ENCODE measurements at regions not wholly inside any gene's neighbourhood (a gene's known extent, or its start where the extent isn't known, plus 50 kb on each side); places are given as distances from the start of the nearest gene placed in this dataset.
"Not testable (repeated sequence)": the region's sequence is repeated elsewhere in the genome, so short reads cannot be mapped to it uniquely, and the experiment has no call there.

GRCh38 chr3:70466096-70466495 lies 153.7 kb upstream of the MDFIC2 start:
- ATAC-seq (no peak), DNase-seq (no peak)
- H3K9me3 ChIP-seq: no peaks in the 10 kb centered on the region
- H3K4me3 ChIP-seq: no peak overlapping the region
- H3K4me1 ChIP-seq: no peaks in the 10 kb centered on the region
- H3K27me3 ChIP-seq: no peaks in the 10 kb centered on the region
- intact Hi-C loops (cut with DNase I; ENCODE audit: low total_unique reads) (no loop called here), in situ Hi-C loops (cut with MboI; ENCODE audit: low sequenced_read_pairs in 4 of 4) (no loop called here)
- H3K36me3 ChIP-seq: no peaks in the 10 kb centered on the region
- H3K27ac ChIP-seq: no peak overlapping the region
- TF ChIP-seq POLR2A (IDR thresholded peaks at IDR 0.05) (no peak), CTCF (IDR thresholded peaks at IDR 0.05 in 4 of 5, conservative IDR thresholded peaks at IDR 0.05 in 1 of 5) (no peak)

- H3K27ac ChIP-seq: no peak overlapping the region
- no peak for ATAC-seq
- no peak for TF ChIP-seq CTCF (IDR thresholded peaks at IDR 0.05 in 4 of 5, conservative IDR thresholded peaks at IDR 0.05 in 1 of 5)
- no peak for TF ChIP-seq POLR2A (IDR thresholded peaks at IDR 0.05)
- in situ Hi-C loops (cut with MboI; ENCODE audit: low sequenced_read_pairs in 4 of 4): no loop called here
- H3K4me3 ChIP-seq: no peak overlapping the region
- no peaks in the 10 kb centered on the region for H3K36me3 ChIP-seq
- H3K9me3 ChIP-seq: no peaks in the 10 kb centered on the region
- H3K27me3 ChIP-seq: no peaks in the 10 kb centered on the region
- DNase-seq: no peak
- no peaks in the 10 kb centered on the region for H3K4me1 ChIP-seq
- intact Hi-C loops (cut with DNase I; ENCODE audit: low total_unique reads): no loop called here
Observed at GRCh38 chr3:70464876-70465275, 152.4 kb upstream of the MDFIC2 start.

- H3K9me3 ChIP-seq: no peaks in the 10 kb centered on the region
- no peak for TF ChIP-seq POLR2A (IDR thresholded peaks at IDR 0.05)
- TF ChIP-seq CTCF (IDR thresholded peaks at IDR 0.05 in 4 of 5, conservative IDR thresholded peaks at IDR 0.05 in 1 of 5): no peak
- H3K27ac ChIP-seq: no peak overlapping the region
- DNase-seq: no peak
- H3K36me3 ChIP-seq: no peaks in the 10 kb centered on the region
- H3K27me3 ChIP-seq: no peaks in the 10 kb centered on the region
- intact Hi-C loops (cut with DNase I; ENCODE audit: low total_unique reads) (no loop called here), in situ Hi-C loops (cut with MboI; ENCODE audit: low sequenced_read_pairs in 4 of 4) (no loop called here)
- no peak for ATAC-seq
- H3K4me3 ChIP-seq: no peak overlapping the region
- H3K4me1 ChIP-seq: no peaks in the 10 kb centered on the region
Observed at GRCh38 chr3:70464465-70464864, 152.0 kb upstream of the MDFIC2 start.

GRCh38 chr3:70450220-70450619 lies 137.8 kb upstream of the MDFIC2 start:
- H3K27ac ChIP-seq; in situ Hi-C loops (cut with MboI; ENCODE audit: low sequenced_read_pairs in 4 of 4); H3K4me3 ChIP-seq; DNase-seq; H3K27me3 ChIP-seq; ATAC-seq; H3K9me3 ChIP-seq; intact Hi-C loops (cut with DNase I; ENCODE audit: low total_unique reads); H3K4me1 ChIP-seq; H3K36me3 ChIP-seq: not testable (repeated sequence)

GRCh38 chr3:70435422-70435821 lies 123.0 kb upstream of the MDFIC2 start:
- intact Hi-C loops (cut with DNase I; ENCODE audit: low total_unique reads); H3K27ac ChIP-seq; H3K36me3 ChIP-seq; H3K4me1 ChIP-seq; H3K27me3 ChIP-seq; ATAC-seq; H3K9me3 ChIP-seq; DNase-seq; H3K4me3 ChIP-seq; in situ Hi-C loops (cut with MboI; ENCODE audit: low sequenced_read_pairs in 4 of 4): not testable (repeated sequence)

- Histone ChIP-seq H3K4me3 (no peak overlapping the region), H3K27me3 (no peaks in the 10 kb centered on the region), H3K9me3 (no peaks in the 10 kb centered on the region), H3K4me1 (no peaks in the 10 kb centered on the region), H3K36me3 (no peaks in the 10 kb centered on the region), H3K27ac (no peak overlapping the region)
- no peak for ATAC-seq
- no peak for DNase-seq
- intact Hi-C loops (cut with DNase I; ENCODE audit: low total_unique reads) (no loop called here), in situ Hi-C loops (cut with MboI; ENCODE audit: low sequenced_read_pairs in 4 of 4) (no loop called here)
- TF ChIP-seq CTCF (IDR thresholded peaks at IDR 0.05 in 4 of 5, conservative IDR thresholded peaks at IDR 0.05 in 1 of 5): no peak
- TF ChIP-seq POLR2A (IDR thresholded peaks at IDR 0.05): no peak
Observed at GRCh38 chr3:70433091-70433490, 120.7 kb upstream of the MDFIC2 start.

All from gastrocnemius medialis (tissue), 4 donors.